HEK293 (cell line): ENCODE measurements at regions not wholly inside any gene's neighbourhood (a gene's known extent, or its start where the extent isn't known, plus 50 kb on each side); places are given as distances from the start of the nearest gene placed in this dataset.

Experiments
- CTCF ChIA-PET: fragments of 350-600 bp; formaldehyde crosslinking; extraction: SDS; loops from one replicate; lab custom pipeline; 2021; ENCODE audit warnings: antibody characterized with exemption; lab: Yijun Ruan, JAX
- POLR2A ChIA-PET: fragments of 300-600 bp; formaldehyde crosslinking; extraction: SDS; loops from one replicate; lab custom pipeline; 2020; ENCODE audit warnings: antibody characterized with exemption, inconsistent platforms; lab: Yijun Ruan, JAX
- H3K27ac ChIP-seq: fragments of 200-500 bp; sonication (Bioruptor generic); 2 replicates; pipeline ENCODE4 v1.5.1; 2014; ENCODE audit warnings: low read depth, low read length, control low read depth, inconsistent platforms; ENCODE audit errors: extremely low read depth
- H3K36me3 ChIP-seq, 2 experiments: fragments of 200-500 bp in 1 of 2; sonication (Bioruptor generic) in 1 of 2; 1 replicate in 1 of 2; 2 replicates in 1 of 2; pipeline ENCODE4 v1.5.1; 2014 to 2017; ENCODE audit warnings: inconsistent platforms in 2 of 2, low read length in 2 of 2; ENCODE audit not compliant: control insufficient read depth in 2 of 2, insufficient read depth in 1 of 2
- H3K4me1 ChIP-seq: fragments of 200-500 bp; sonication (Bioruptor generic); 2 replicates; pipeline ENCODE4 v1.5.1; 2014; ENCODE audit warnings: mild to moderate bottlenecking, low read length, inconsistent platforms; ENCODE audit not compliant: control insufficient read depth, insufficient read depth
- H3K4me3 ChIP-seq: 2 replicates; pipeline ENCODE4 v1.5.1; 2011; ENCODE audit warnings: low read depth, mild to moderate bottlenecking, control low read depth, low read length, moderate library complexity
- H3K9me3 ChIP-seq: fragments of 200-500 bp; sonication (Bioruptor generic); 2 replicates; pipeline ENCODE4 v1.5.1; 2014; ENCODE audit warnings: low read depth, low read length, inconsistent platforms; ENCODE audit not compliant: control insufficient read depth, insufficient read depth
- BCL11B ChIP-seq: fragments of 450-650 bp; formaldehyde crosslinking; IDR thresholded peaks from 2 replicates; pipeline ENCODE4 v1.5.1; 2016; ENCODE audit warnings: low read depth, missing biosample characterization, missing genetic modification characterization
- EGR2 ChIP-seq: fragments of 450-650 bp; formaldehyde crosslinking; IDR thresholded peaks from 2 replicates; pipeline ENCODE4 v1.5.1; 2016; ENCODE audit warnings: low read depth, missing biosample characterization, missing genetic modification characterization
- SP7 ChIP-seq: fragments of 450-650 bp; formaldehyde crosslinking; IDR thresholded peaks from 2 replicates; pipeline ENCODE4 v1.5.1; 2016; ENCODE audit warnings: missing biosample characterization, missing genetic modification characterization
- ZBTB20 ChIP-seq: fragments of 450-650 bp; formaldehyde crosslinking; IDR thresholded peaks from 2 replicates; pipeline ENCODE4 v1.5.1; 2016; ENCODE audit warnings: missing biosample characterization, missing genetic modification characterization
- ZFHX2 ChIP-seq: fragments of 450-650 bp; formaldehyde crosslinking; conservative IDR thresholded peaks from 2 replicates; pipeline ENCODE4 v1.5.1; 2016; ENCODE audit warnings: missing biosample characterization, missing genetic modification characterization
- ZIC2 ChIP-seq: fragments of 450-650 bp; formaldehyde crosslinking; IDR thresholded peaks from 2 replicates; pipeline ENCODE4 v1.5.1; 2016; ENCODE audit warnings: missing biosample characterization, missing genetic modification characterization
- ZNF416 ChIP-seq: fragments of 450-650 bp; formaldehyde crosslinking; IDR thresholded peaks from 2 replicates; pipeline ENCODE4 v1.5.1; 2016; ENCODE audit warnings: missing biosample characterization, missing genetic modification characterization
- ZNF423 ChIP-seq: fragments of 450-650 bp; formaldehyde crosslinking; IDR thresholded peaks from 2 replicates; pipeline ENCODE4 v1.5.1; 2016; ENCODE audit warnings: missing biosample characterization, missing genetic modification characterization
- ZNF514 ChIP-seq: fragments of 450-650 bp; formaldehyde crosslinking; IDR thresholded peaks from 2 replicates; pipeline ENCODE4 v1.5.1; 2016; ENCODE audit warnings: missing biosample characterization, missing genetic modification characterization
- ZNF548 ChIP-seq: fragments of 450-650 bp; formaldehyde crosslinking; IDR thresholded peaks from 2 replicates; pipeline ENCODE4 v1.5.1; 2016; ENCODE audit warnings: missing biosample characterization, missing genetic modification characterization
- ZNF658 ChIP-seq: fragments of 450-650 bp; formaldehyde crosslinking; IDR thresholded peaks from 2 replicates; pipeline ENCODE4; 2016; ENCODE audit warnings: missing biosample characterization, missing genetic modification characterization
- ZSCAN16 ChIP-seq: fragments of 450-650 bp; formaldehyde crosslinking; IDR thresholded peaks from 2 replicates; pipeline ENCODE4 v1.5.1; 2016; ENCODE audit warnings: missing biosample characterization, missing genetic modification characterization
- ZSCAN23 ChIP-seq: fragments of 450-650 bp; formaldehyde crosslinking; IDR thresholded peaks from 2 replicates; pipeline ENCODE4 v1.5.1; 2016; ENCODE audit warnings: missing biosample characterization, missing genetic modification characterization
- ZXDB ChIP-seq: fragments of 450-650 bp; formaldehyde crosslinking; IDR thresholded peaks from 2 replicates; pipeline ENCODE4 v1.5.1; 2016; ENCODE audit warnings: missing biosample characterization, missing genetic modification characterization
- TF ChIP-seq, protein P1 (sequence below): fragments of 450-650 bp; formaldehyde crosslinking; IDR thresholded peaks from 2 replicates; pipeline ENCODE4 v1.5.1; 2016; ENCODE audit warnings: missing biosample characterization, missing genetic modification characterization
- TF ChIP-seq, protein P2 (sequence below): fragments of 450-650 bp; formaldehyde crosslinking; IDR thresholded peaks from 2 replicates; pipeline ENCODE4 v1.5.1; 2017; ENCODE audit warnings: missing biosample characterization, missing genetic modification characterization

DNA sequence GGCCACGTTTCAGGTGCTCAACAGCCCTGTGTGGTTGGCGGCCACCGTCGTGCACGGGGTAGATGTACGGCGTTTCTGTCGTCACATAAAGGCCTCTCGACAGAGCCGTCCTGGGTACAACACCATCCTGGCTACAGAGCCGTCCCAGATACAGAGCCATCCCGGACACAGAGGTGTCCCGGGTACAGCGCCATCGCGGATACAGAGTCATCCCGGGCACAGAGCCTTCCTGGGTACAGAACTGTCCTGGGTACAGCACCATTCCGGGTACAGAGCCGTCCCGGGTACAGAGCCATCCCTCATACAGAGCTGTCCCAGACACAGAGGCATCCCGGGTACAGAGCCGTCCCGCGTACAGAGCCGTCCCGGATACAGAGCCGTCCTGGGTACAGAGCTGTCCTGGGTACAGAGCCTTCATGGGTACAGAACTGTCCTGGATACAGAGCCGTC is 222.7 kb upstream of the SOX1 start:
- ChIA-PET CTCF (no interaction called here), POLR2A (no interaction called here)
- H3K4me1 ChIP-seq = no peaks in the 10 kb centered on the region
- TF ChIP-seq ZNF423 (tag by site-specific recombination) (no peak), BCL11B (tag by site-specific recombination) (no peak), ZSCAN23 (tag by site-specific recombination) (no peak), ZNF514 (tag by site-specific recombination) (no peak), ZIC2 (no peak), ZNF416 (tag by site-specific recombination) (no peak), ZNF658 (tag by site-specific recombination) (no peak), EGR2 (tag by site-specific recombination) (no peak)
- TF ChIP-seq, protein P1, sequence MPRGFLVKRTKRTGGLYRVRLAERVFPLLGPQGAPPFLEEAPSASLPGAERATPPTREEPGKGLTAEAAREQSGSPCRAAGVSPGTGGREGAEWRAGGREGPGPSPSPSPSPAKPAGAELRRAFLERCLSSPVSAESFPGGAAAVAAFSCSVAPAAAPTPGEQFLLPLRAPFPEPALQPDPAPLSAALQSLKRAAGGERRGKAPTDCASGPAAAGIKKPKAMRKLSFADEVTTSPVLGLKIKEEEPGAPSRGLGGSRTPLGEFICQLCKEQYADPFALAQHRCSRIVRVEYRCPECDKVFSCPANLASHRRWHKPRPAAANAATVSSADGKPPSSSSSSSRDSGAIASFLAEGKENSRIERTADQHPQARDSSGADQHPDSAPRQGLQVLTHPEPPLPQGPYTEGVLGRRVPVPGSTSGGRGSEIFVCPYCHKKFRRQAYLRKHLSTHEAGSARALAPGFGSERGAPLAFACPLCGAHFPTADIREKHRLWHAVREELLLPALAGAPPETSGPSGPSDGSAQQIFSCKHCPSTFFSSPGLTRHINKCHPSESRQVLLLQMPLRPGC (tag by site-specific recombination) = no peak
- TF ChIP-seq, protein P2, sequence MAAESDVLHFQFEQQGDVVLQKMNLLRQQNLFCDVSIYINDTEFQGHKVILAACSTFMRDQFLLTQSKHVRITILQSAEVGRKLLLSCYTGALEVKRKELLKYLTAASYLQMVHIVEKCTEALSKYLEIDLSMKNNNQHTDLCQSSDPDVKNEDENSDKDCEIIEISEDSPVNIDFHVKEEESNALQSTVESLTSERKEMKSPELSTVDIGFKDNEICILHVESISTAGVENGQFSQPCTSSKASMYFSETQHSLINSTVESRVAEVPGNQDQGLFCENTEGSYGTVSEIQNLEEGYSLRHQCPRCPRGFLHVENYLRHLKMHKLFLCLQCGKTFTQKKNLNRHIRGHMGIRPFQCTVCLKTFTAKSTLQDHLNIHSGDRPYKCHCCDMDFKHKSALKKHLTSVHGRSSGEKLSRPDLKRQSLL (tag by site-specific recombination) = no peak
- no peak overlapping the region for H3K4me3 ChIP-seq
- H3K36me3 ChIP-seq = no peaks in the 10 kb centered on the region
- H3K27ac ChIP-seq = no peak overlapping the region
- H3K9me3 ChIP-seq = no peaks in the 10 kb centered on the region

DNA sequence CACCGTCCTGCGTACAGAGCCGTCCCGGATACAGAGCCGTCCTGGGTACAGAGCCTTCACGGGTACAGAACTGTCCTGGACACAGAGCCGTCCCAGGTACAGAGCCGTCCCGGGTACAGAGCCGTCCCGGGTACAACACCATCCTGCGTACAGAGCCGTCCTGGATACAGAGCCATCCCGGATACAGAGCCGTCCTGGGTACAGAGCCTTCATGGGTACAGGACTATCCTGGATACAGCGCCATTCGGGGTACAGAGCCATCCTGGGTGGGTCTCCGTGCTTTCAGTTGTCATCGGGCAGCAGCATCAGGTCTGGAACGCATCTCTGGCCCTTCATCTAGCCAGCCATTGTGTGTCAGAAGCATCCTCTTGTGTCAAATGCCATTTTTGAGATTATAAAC is 222.3 kb upstream of the SOX1 start:
- ChIA-PET CTCF (no interaction called here), POLR2A (no interaction called here)
- H3K9me3 ChIP-seq = no peaks in the 10 kb centered on the region
- H3K4me1 ChIP-seq = no peaks in the 10 kb centered on the region
- no peak overlapping the region for H3K4me3 ChIP-seq
- H3K36me3 ChIP-seq = no peaks in the 10 kb centered on the region
- no peak overlapping the region for H3K27ac ChIP-seq
- TF ChIP-seq ZBTB20 (tag by site-specific recombination) = no peak

DNA sequence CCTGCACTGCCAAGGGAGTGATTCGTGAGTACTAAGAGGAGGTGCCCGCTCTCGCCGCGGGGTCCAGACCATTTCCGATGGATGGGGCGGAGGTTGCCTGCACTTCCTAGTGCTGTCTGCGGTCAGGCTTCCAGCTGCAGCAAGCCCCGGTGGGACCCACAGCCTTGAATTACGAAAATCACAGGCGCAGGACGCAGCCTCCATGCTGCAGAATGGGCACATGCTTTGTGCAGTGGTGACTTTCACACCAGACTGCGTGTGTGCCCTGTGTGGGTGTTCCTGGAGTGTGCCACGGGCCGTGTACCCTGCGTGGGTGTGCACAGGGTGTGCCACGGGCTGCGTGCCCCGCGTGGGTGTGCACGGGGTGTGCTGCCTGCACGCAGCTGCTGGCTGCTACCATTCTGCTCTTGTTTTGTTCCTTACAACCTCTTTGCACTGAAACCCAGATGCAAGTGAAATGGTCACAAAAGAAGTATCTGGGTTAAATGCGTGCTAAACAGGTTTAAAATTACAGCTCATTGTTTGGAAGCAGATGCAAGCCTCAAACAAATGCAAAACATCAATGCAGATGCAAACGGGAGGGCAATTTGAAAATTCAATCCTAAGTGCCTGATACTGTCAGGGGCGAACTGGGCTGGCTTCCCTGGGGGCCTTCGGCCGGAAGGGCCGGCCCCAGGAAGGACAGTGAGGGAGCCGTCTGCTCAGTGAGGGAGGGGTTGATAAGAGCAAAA is 221.2 kb upstream of the SOX1 start:
- Histone ChIP-seq H3K9me3 (no peaks in the 10 kb centered on the region), H3K4me1 (no peaks in the 10 kb centered on the region), H3K4me3 (no peak overlapping the region), H3K27ac (no peak overlapping the region), H3K36me3 (no peaks in the 10 kb centered on the region)
- peak; percentile 78 for TF ChIP-seq ZFHX2 (tag by site-specific recombination)
- TF ChIP-seq, protein P1 (tag by site-specific recombination) = no peak
- peak; percentile 22; the same call in 1 of the 2 replicates for TF ChIP-seq EGR2 (tag by site-specific recombination)
- no peak for TF ChIP-seq ZNF548 (tag by site-specific recombination)
- TF ChIP-seq ZSCAN16 = no peak
- TF ChIP-seq SP7 (tag by site-specific recombination) = no peak
- TF ChIP-seq ZXDB (tag by site-specific recombination) = no peak
- ChIA-PET POLR2A (no interaction called here), CTCF (no interaction called here)
